Naive B cell (primary cell): ENCODE measurements at regions not wholly inside any gene's neighbourhood (a gene's known extent, or its start where the extent isn't known, plus 50 kb on each side); places are given as distances from the start of the nearest gene placed in this dataset.
A peak's percentile ranks its signal among the peaks of the same experiment; 100 is the strongest.

Experiments
- ATAC-seq, 2 donors: fragments of 150-1000 bp; cut with Tn5 transposase; 2 replicates each; pipeline ENCODE4 v1.10.0; 2021; ENCODE audit warnings: low read depth in 2 of 2, mild to moderate bottlenecking in 2 of 2, moderate library complexity in 2 of 2
- DNase-seq: peaks from one replicate; pipeline ENCODE4 v3.0.0; 2022
- H3K27ac Mint-ChIP-seq, 6 donors: one replicate each; pipeline ENCODE4 v1.8.0; 2020 to 2022; ENCODE audit warnings: mild to moderate bottlenecking in 6 of 6, mixed read lengths in 6 of 6, moderate library complexity in 5 of 6, inconsistent platforms in 2 of 6
- H3K27me3 Mint-ChIP-seq, 3 donors: one replicate each; pipeline ENCODE4 v1.8.0; 2021 to 2022; ENCODE audit warnings: mixed read lengths in 3 of 3, mild to moderate bottlenecking in 1 of 3
- H3K36me3 Mint-ChIP-seq, 2 donors: one replicate each; pipeline ENCODE4 v1.8.0; 2020 to 2022; ENCODE audit warnings: mixed read lengths in 2 of 2, inconsistent platforms in 1 of 2, mild to moderate bottlenecking in 1 of 2
- H3K4me1 Mint-ChIP-seq, 3 donors: one replicate each; pipeline ENCODE4 v1.8.0; 2020 to 2022; ENCODE audit warnings: mixed read lengths in 3 of 3, inconsistent platforms in 1 of 3, mild to moderate bottlenecking in 1 of 3, moderate library complexity in 1 of 3
- H3K4me3 Mint-ChIP-seq, 8 donors: one replicate each; pipeline ENCODE4 v1.8.0; 2020 to 2022; ENCODE audit warnings: mild to moderate bottlenecking in 8 of 8, mixed read lengths in 8 of 8, moderate library complexity in 8 of 8, inconsistent platforms in 2 of 8
- H3K9me3 Mint-ChIP-seq, 7 donors: one replicate each; pipeline ENCODE4 v1.8.0; 2020 to 2022; ENCODE audit warnings: mixed read lengths in 7 of 7, mild to moderate bottlenecking in 5 of 7, inconsistent platforms in 2 of 7, moderate library complexity in 1 of 7

DNA sequence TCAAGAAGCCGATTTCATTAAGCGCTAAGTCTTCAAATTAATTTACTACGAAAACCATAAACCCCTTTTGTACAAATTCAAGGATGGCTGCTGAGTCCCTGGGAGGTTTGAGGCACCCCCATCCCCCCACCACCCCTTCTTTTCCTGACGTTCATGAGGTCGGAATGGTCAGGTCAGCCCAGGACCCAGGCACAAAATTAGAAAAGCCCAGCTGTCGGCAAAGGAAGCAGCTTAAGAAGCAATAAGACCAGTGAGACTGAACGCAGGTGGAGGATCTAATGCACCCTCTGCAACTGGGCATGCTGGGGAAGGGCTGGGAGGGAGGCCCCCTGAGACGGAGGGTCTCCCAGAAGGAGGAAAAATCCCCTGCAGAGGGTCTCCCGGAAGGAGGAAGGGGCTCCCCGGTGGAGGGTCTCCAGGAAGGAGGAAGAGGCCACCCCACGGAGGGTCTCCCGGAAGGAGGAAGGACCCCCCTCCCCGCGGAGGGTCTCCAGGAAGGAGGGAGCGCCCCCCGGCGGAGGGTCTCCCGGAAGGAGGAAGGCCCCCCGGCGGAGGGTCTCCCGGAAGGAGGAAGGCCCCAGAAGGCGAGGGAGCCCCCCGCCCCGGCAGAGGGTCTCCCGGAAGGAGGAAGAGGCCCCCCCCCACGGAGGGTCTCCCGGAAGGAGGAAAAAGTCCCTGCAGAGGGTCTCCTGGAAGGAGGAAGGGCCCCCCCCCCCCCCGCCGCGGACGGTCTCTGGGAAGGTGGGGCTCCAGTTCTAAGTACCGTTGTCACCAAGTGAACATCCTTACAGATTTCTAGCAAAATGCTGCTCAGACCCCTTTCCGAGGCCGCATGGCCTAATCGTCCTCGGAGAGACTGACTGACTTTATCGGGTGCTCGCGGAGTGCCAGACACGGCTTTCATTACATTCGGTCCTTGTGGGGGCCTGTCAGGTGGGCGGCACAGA lies 74.4 kb upstream of the FCN1 start:
- DNase-seq = no peak
- H3K36me3 Mint-ChIP-seq = peaks cover 0 to 6% of the 10 kb centered on the region in 2 donors
- ATAC-seq = no peak
- peaks cover 4 to 31% (median 21%) of the 10 kb centered on the region in 3 donors for H3K27me3 Mint-ChIP-seq
- H3K27ac Mint-ChIP-seq = no peak overlapping the region
- H3K4me1 Mint-ChIP-seq = no peaks in the 10 kb centered on the region
- peaks cover 6 to 10% (median 6%) of the 10 kb centered on the region in 7 donors for H3K9me3 Mint-ChIP-seq
- H3K4me3 Mint-ChIP-seq = no peak overlapping the region

DNA sequence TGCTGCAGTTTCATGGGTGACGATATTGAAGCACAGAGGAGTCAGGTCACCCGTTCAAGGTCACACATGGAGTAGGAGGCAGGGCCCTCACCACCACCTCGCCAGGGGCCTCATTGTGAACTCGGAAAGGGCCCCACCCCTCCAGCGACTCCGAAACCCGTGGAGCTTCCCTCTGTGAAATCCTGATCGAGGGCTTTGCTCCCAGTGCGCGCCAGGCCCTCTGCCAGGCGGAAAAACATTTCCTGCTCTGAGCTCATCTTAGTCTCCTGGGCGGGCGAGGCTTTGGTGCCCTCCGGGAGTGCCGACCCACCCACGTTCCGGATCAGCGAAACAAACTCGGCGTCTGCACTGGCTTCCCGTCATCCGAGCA lies 75.0 kb upstream of the FCN1 start:
- no peak for ATAC-seq
- peaks cover 0 to 8% (median 3%) of the 10 kb centered on the region in 7 donors for H3K9me3 Mint-ChIP-seq

DNA sequence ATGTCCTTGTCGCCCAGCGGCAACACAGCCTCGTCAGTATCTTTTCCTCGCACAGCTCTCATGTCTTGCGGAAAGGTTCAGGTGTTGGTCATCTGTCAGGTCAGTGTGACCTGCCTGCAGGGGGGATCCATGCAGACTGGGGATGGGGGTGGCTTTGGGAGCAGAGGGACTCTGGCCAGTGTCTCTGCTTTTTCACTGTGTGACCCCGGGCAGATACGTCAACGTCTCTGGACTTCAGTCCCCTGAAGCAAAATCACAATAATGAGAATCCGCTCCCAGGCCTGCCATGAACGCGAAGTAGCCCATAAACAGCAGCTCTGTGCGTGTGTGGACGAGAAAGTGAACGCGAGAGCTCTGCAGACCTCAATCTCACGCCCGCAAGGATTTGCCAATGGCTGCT lies 75.7 kb upstream of the FCN1 start:
- peaks cover 8 to 31% (median 26%) of the 10 kb centered on the region in 3 donors for H3K27me3 Mint-ChIP-seq
- DNase-seq = no peak
- no peak overlapping the region for H3K4me3 Mint-ChIP-seq
- ATAC-seq = no peak
- no peaks in the 10 kb centered on the region for H3K4me1 Mint-ChIP-seq
- no peaks in the 10 kb centered on the region for H3K36me3 Mint-ChIP-seq
- H3K9me3 Mint-ChIP-seq = peaks cover under 1 to 10% (median 7%) of the 10 kb centered on the region in 7 donors
- no peak overlapping the region for H3K27ac Mint-ChIP-seq

More for the DNA sequence above, 75.0 kb upstream of the FCN1 start:
- no peak overlapping the region for H3K27ac Mint-ChIP-seq
- H3K27me3 Mint-ChIP-seq = peaks cover 2 to 31% (median 24%) of the 10 kb centered on the region in 3 donors
- no peak for DNase-seq
- no peak overlapping the region for H3K4me3 Mint-ChIP-seq
- no peaks in the 10 kb centered on the region for H3K36me3 Mint-ChIP-seq
- H3K4me1 Mint-ChIP-seq = no peaks in the 10 kb centered on the region

DNA sequence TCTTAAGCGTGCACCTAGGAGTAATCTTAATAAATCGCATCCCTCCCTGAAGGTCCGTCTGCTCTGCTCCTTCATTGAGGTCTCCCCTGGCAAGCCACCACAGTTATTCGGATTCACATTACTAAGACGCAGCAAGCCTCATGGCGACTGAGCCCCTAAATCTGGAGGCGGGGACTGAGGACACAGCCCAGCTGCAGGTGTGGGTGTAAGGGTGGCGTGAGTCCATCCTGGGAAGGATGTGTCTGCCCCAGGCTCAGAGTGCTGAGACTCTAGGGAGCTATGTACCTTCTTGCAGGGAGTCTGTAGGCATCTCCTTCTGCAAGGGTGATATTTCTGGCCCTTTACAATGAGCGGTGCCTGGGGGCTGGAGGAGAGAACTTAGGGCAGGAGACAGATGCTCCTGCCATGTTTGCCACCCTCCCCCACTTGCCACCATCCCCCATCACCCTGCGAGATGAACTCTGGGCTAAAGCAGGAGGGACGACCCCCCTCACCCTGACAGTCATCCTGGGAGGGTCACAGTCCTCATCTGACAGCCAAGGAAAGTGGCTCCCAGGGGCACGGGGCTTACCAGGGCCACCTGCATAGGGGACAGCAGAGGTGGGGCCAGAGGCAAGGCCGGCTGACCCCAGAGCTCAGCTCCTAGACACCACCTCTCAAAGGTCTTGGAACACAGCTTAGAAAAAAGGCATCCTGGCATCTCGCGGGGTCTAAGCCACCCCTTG lies 76.4 kb upstream of the FCN1 start:
- H3K4me1 Mint-ChIP-seq = no peaks in the 10 kb centered on the region
- H3K27ac Mint-ChIP-seq = no peak overlapping the region
- no peaks in the 10 kb centered on the region for H3K36me3 Mint-ChIP-seq
- peaks cover 4 to 17% (median 12%) of the 10 kb centered on the region in 7 donors for H3K9me3 Mint-ChIP-seq
- no peak for DNase-seq
- H3K4me3 Mint-ChIP-seq = peak overlapping the region in 1 of 8 donors; percentile 29
- peaks cover 11 to 31% (median 26%) of the 10 kb centered on the region in 3 donors for H3K27me3 Mint-ChIP-seq
- no peak for ATAC-seq

DNA sequence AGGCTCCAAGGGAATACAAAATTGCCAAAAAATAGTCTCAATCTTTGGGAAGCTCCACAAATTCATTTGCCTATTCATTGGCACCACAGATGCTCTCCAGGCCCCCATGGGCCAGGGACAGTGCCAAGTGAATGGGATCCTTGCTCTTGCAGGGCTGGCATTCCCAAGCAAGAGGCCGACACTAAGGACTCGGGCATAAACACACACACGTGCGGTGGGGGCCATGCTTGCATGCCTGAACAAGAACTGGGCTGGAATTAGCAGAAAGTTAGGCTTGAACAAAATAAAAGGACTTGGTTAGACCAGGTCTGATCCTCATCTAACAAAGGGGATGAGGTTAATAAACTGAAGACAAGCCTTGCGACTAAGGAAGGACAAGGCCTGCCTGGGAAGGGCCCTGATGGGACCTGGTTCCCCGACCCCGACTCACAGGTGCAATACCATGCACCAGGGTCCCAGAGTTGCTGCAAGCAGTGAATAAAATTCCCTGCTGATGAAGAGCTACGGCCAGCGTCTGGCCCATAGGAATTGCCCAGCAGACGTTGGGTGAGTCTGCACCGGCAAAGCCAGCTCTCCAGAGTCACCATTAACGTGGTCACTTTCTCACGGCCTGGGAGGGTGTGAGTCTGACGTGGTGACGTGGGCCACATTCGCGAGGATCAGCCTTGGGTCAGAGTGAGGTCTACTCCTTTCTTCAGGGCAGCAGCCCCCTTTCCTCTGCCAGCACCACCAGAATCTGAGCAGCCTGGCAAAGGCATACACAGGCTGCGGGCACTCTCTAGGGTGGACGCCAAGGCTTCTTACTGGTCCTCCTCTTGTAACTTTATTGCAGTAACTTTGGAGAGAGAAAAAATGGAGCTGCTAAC lies 77.4 kb upstream of the FCN1 start:
- H3K4me3 Mint-ChIP-seq = no peak overlapping the region
- DNase-seq = no peak

DNA sequence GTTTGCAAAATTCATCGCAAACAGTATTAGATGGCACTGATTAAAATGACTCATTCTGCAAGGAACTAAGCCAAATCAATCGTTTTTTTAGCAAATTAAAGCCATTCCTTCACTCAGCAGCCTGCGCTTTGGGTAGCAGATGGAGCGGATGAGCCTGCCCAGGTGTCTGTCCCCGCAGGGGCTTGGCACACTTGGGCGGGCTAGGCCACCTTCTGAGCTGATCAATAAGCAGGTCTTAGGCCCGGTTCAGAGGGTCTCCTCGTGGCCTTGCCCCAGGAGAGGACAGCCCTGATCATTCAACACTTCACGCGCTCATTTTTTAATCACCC lies 78.0 kb upstream of the FCN1 start:
- no peak for DNase-seq
- Mint-ChIP-seq H3K27ac (no peak overlapping the region), H3K27me3 (peaks cover 12 to 46% (median 26%) of the 10 kb centered on the region in 3 donors), H3K9me3 (peaks cover 4 to 33% (median 23%) of the 10 kb centered on the region in 7 donors), H3K4me1 (no peaks in the 10 kb centered on the region), H3K36me3 (peaks cover 0 to 6% of the 10 kb centered on the region in 2 donors), H3K4me3 (no peak overlapping the region)
- ATAC-seq = no peak

More for the DNA sequence above, 77.4 kb upstream of the FCN1 start:
- H3K27me3 Mint-ChIP-seq = peaks cover 12 to 41% (median 26%) of the 10 kb centered on the region in 3 donors
- H3K4me1 Mint-ChIP-seq = no peaks in the 10 kb centered on the region
- no peak for ATAC-seq
- no peak overlapping the region for H3K27ac Mint-ChIP-seq
- H3K9me3 Mint-ChIP-seq = peaks cover 4 to 27% (median 18%) of the 10 kb centered on the region in 7 donors
- peaks cover 0 to 2% of the 10 kb centered on the region in 2 donors for H3K36me3 Mint-ChIP-seq

DNA sequence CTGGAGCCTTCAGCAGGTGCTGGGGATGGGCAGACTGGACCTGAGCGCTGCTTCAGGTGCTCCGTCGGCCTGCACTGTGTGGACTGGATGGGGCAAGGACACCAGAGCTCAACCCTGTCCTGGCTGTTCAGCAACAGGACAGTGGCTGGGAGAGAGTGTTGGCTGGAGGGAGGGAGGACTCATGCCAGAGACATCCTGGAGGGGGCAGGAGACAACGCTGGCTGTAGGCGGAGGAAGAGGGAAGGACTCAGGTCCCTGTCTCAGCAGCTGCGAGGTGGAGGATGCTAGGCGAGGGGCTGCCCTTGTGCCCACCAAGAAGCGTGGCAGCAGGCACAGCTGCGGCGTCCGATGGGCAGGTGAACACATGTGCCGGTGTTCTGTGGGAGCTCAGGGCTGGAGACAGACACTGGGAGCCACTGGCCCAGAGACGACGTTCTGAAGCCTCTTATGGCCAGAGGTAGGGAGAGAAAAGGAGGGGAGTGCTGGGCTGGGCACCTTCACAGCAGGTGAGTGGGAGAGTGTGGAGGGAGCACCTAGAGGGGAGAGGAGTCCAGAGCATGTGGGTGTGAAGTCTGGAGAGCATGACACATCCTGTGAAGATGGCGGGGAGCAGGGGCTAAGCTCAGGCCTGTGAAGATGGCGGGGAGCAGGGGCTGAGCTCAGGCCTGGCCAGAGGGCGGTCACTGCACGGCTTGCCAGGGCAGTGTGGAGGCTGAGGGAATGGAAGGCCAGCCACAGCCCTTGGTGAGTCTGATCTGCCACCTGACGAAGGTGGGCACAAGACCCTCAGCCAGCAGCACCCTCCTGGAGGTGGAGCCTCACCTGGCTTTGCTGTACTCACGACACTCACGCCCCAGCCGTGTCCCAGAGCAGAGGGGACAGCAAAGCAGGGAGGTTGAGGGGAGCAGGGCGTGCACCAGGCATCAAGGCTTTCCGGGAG lies 79.1 kb upstream of the FCN1 start:
- no peak overlapping the region for H3K27ac Mint-ChIP-seq
- H3K9me3 Mint-ChIP-seq = peaks cover 4 to 41% (median 26%) of the 10 kb centered on the region in 7 donors
- DNase-seq (no peak), ATAC-seq (no peak)
- peak overlapping the region in 1 of 8 donors; percentile 31 for H3K4me3 Mint-ChIP-seq
- peaks cover 12 to 55% (median 26%) of the 10 kb centered on the region in 3 donors for H3K27me3 Mint-ChIP-seq
- peaks cover 0 to 6% of the 10 kb centered on the region in 2 donors for H3K36me3 Mint-ChIP-seq
- no peaks in the 10 kb centered on the region for H3K4me1 Mint-ChIP-seq

DNA sequence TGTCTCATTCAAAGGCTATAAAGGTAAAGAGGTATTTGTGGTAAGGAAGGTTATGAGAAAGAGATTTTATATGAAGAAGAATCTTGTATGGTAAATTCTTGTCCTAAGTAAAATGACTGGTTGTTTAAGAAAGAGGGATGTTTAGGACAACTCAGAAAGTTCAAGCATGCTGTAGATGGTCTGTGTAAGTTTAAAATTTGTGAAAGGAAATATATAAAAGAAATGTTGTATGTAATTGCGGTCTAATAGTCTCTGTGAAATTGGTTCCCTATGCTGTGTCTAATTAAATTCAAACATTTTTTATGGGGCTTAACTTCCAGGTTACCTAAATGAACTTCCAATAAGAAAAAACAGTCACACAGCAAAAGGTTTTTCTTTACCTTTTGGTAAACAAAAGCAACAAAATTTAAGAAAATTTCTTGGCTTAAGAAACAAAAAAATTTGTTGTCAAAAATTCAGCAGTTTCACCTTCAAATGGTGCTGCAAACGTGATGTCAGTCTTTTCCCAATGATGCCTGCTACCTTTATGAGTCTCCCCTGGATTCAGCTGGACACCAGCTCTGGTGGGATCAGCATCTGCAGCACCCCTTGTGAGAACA lies 83.0 kb upstream of the FCN1 start:
- Mint-ChIP-seq H3K4me1 (peaks cover 0 to 6% (median 0%) of the 10 kb centered on the region in 3 donors), H3K4me3 (no peak overlapping the region), H3K36me3 (peaks cover 0 to 6% of the 10 kb centered on the region in 2 donors), H3K27ac (no peak overlapping the region), H3K9me3 (peaks cover 4 to 44% (median 34%) of the 10 kb centered on the region in 7 donors), H3K27me3 (peaks cover 20 to 64% (median 36%) of the 10 kb centered on the region in 3 donors)
- no peak for DNase-seq
- no peak for ATAC-seq

DNA sequence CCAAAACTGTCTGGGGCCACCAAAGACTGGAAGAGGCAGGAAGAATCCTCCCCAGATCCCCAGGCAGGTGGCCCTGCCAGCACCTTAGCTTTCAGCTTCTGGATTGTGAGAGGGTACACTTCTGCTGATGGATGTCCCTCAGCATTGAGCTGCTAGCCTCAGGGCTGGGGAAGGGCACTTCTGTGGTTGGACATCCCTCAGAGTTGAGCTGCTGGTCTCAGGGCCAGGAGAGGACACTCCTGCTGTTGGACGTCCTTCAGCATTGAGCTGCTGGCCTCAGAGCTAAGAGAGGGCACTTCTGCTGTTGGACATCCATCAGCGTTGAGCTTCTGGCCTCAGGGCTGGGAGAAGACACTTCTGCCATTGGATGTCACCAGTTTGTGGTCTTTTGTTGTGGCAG lies 83.8 kb upstream of the FCN1 start:
- Mint-ChIP-seq H3K4me1 (peaks cover 0 to 6% (median 0%) of the 10 kb centered on the region in 3 donors), H3K27ac (no peak overlapping the region), H3K9me3 (peaks cover 4 to 44% (median 30%) of the 10 kb centered on the region in 7 donors), H3K36me3 (peaks cover 0 to 6% of the 10 kb centered on the region in 2 donors), H3K27me3 (peaks cover 20 to 58% (median 29%) of the 10 kb centered on the region in 3 donors), H3K4me3 (peak overlapping the region in 1 of 8 donors; percentile 20)
- ATAC-seq (no peak), DNase-seq (no peak)

DNA sequence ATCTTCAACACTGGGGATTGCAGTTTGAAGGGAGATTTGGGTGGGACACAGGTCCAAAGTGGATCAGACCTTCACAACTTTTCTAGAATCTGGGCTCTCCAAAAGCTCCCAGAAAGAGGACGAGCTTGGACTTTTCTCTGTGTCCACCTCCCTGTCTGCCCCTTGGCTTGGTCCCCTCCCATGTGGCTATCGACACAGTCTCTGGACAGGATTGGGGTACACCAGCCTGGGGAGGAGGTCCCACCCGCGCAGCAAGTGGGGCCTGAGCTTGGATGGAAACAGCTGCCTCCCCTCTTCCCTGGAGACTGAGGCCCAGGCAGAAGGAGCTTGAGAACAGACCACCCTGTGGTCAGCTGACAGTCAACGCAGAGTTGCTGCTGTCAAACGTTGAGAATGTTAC lies 84.6 kb upstream of the FCN1 start:
- DNase-seq = no peak
- no peak for ATAC-seq
- peaks cover 0 to 6% of the 10 kb centered on the region in 2 donors for H3K36me3 Mint-ChIP-seq
- peaks cover 20 to 50% (median 21%) of the 10 kb centered on the region in 3 donors for H3K27me3 Mint-ChIP-seq
- no peak overlapping the region for H3K4me3 Mint-ChIP-seq
- H3K9me3 Mint-ChIP-seq = peaks cover 4 to 44% (median 30%) of the 10 kb centered on the region in 7 donors
- H3K4me1 Mint-ChIP-seq = peaks cover 0 to 6% (median 0%) of the 10 kb centered on the region in 3 donors
- H3K27ac Mint-ChIP-seq = no peak overlapping the region

DNA sequence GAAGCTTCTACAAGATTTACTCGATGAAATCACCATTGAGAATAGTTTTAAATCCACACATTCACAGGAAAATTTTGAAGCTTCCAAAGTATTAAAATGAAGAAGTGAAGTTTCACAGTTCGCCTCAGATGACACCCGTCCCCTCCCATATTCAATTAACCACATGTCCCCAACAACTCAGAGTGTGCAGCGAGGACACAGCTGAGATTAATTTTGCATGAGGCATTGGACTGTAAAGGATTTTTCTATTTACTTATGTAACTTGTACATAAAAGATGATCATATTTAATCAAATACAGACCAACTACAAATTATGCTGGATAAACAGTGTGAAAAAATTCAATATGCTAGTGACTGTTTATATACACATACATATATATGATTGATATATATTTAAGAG lies 84.7 kb upstream of the OLFM1 start:
- H3K27ac Mint-ChIP-seq = no peak overlapping the region
- DNase-seq (no peak), ATAC-seq (no peak)
- H3K27me3 Mint-ChIP-seq = peaks cover 18 to 47% (median 21%) of the 10 kb centered on the region in 3 donors
- H3K9me3 Mint-ChIP-seq = peaks cover 4 to 41% (median 30%) of the 10 kb centered on the region in 7 donors
- H3K4me3 Mint-ChIP-seq = no peak overlapping the region
- peaks cover 0 to 6% (median 0%) of the 10 kb centered on the region in 3 donors for H3K4me1 Mint-ChIP-seq
- peaks cover 0 to 6% of the 10 kb centered on the region in 2 donors for H3K36me3 Mint-ChIP-seq

DNA sequence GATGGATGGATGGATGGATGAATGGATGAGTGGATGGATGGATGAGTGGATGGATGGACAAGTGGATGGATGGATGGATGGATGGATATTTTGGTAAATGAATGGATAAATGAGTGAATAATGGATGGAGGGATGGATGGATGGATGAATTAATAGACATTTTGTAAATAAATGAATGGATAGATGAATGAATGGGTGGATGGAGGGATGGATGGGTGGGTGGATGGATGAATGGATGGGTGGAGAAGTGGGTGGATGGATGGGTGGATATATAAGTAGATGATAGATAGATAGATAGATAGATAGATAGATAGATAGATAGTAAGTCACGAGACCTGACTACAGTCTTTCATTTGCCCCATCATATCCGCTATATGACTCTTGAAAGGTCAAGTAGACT lies 82.7 kb upstream of the OLFM1 start:
- no peak for ATAC-seq
- H3K27ac Mint-ChIP-seq = no peak overlapping the region
- H3K27me3 Mint-ChIP-seq = peaks cover 8 to 38% (median 17%) of the 10 kb centered on the region in 3 donors
- H3K9me3 Mint-ChIP-seq = peaks cover 0 to 23% (median 18%) of the 10 kb centered on the region in 7 donors
- peaks cover 0 to 6% (median 0%) of the 10 kb centered on the region in 3 donors for H3K4me1 Mint-ChIP-seq
- H3K4me3 Mint-ChIP-seq = no peak overlapping the region
- H3K36me3 Mint-ChIP-seq = peaks cover 0 to 6% of the 10 kb centered on the region in 2 donors
- no peak for DNase-seq
